Smooth muscle cell (in vitro differentiated cells): ENCODE measurements at regions not wholly inside any gene's neighbourhood (a gene's known extent, or its start where the extent isn't known, plus 50 kb on each side); places are given as distances from the start of the nearest gene placed in this dataset.

Experiments
- DNase-seq: peaks from one replicate; lab custom pipeline; 2025; ENCODE audit not compliant: unreplicated experiment; lab: John Stamatoyannopoulos, UW
- H2AFZ ChIP-seq: fragments of 200-600 bp; sonication (generic); 2 replicates; pipeline ENCODE4 v1.6.0; 2016; ENCODE audit warnings: antibody characterized with exemption, low read depth, mild to moderate bottlenecking
- H3F3A ChIP-seq: fragments of 200-600 bp; sonication (generic); 2 replicates; pipeline ENCODE4 v1.6.0; 2017; ENCODE audit warnings: antibody characterized with exemption, low read depth
- H3K27ac ChIP-seq: fragments of 200-600 bp; sonication (generic); 2 replicates; pipeline ENCODE4 v1.5.1; 2016; ENCODE audit warnings: low read depth, mild to moderate bottlenecking
- H3K27me3 ChIP-seq: fragments of 200-600 bp; sonication (generic); 2 replicates; pipeline ENCODE4 v1.6.1; 2016; ENCODE audit warnings: low read depth, mild to moderate bottlenecking
- H3K36me3 ChIP-seq: fragments of 200-600 bp; sonication (generic); 2 replicates; pipeline ENCODE4 v1.5.1; 2016; ENCODE audit warnings: low read depth
- H3K4me1 ChIP-seq: fragments of 200-600 bp; sonication (generic); 2 replicates; pipeline ENCODE4 v1.5.1; 2016; ENCODE audit warnings: low read depth
- H3K4me2 ChIP-seq: fragments of 200-600 bp; sonication (generic); 2 replicates; pipeline ENCODE4 v1.6.0; 2016; ENCODE audit warnings: mild to moderate bottlenecking
- H3K4me3 ChIP-seq: fragments of 200-600 bp; sonication (generic); 2 replicates; pipeline ENCODE4 v1.5.1; 2016; ENCODE audit warnings: mild to moderate bottlenecking
- H3K79me2 ChIP-seq: fragments of 200-600 bp; sonication (generic); 2 replicates; pipeline ENCODE4 v1.6.0; 2016; ENCODE audit warnings: low read depth, mild to moderate bottlenecking
- H3K9ac ChIP-seq: fragments of 200-600 bp; sonication (generic); 2 replicates; pipeline ENCODE4 v1.6.0; 2016; ENCODE audit warnings: low read depth
- H3K9me3 ChIP-seq: fragments of 200-600 bp; sonication (generic); replicated peaks from 2 replicates; pipeline ENCODE4 v1.5.1; 2016; ENCODE audit warnings: low read depth
- H4K20me1 ChIP-seq: fragments of 200-600 bp; sonication (generic); 2 replicates; pipeline ENCODE4 v1.6.0; 2016; ENCODE audit warnings: low read depth
- WGBS: methylation state at CpG from one replicate; pipeline ENCODE4 v1.1.7; 2016; ENCODE audit warnings: low lambda C conversion rate; 5-methylcytosine and 5-hydroxymethylcytosine counted together
- TF ChIP-seq, protein P1 (sequence below): fragments of 200-600 bp; sonication (generic); IDR thresholded peaks from 2 replicates; pipeline ENCODE4 v1.5.1; 2017; ENCODE audit warnings: borderline replicate concordance, mild to moderate bottlenecking, antibody characterized with exemption; ENCODE audit not compliant: insufficient read depth, poor library complexity, severe bottlenecking

GRCh38 chr5:56617998-56618397 is 197.4 kb upstream of the MAP3K1 start:
- Histone ChIP-seq H3K4me3 (no peak overlapping the region), H3K4me1 (no peaks in the 10 kb centered on the region), H3K27me3 (no peaks in the 10 kb centered on the region), H3K9ac (no peak overlapping the region), H2AFZ (no peak overlapping the region), H3K9me3 (peaks cover 6% of the 10 kb centered on the region), H3K4me2 (no peak overlapping the region), H3F3A (no peaks in the 10 kb centered on the region), H3K36me3 (no peaks in the 10 kb centered on the region), H4K20me1 (no peaks in the 10 kb centered on the region), H3K27ac (no peak overlapping the region), H3K79me2 (no peaks in the 10 kb centered on the region)
- DNase-seq, result no peak
- WGBS, result 95% methylated on average over 4 of the region's 4 CpGs
- TF ChIP-seq, protein P1, sequence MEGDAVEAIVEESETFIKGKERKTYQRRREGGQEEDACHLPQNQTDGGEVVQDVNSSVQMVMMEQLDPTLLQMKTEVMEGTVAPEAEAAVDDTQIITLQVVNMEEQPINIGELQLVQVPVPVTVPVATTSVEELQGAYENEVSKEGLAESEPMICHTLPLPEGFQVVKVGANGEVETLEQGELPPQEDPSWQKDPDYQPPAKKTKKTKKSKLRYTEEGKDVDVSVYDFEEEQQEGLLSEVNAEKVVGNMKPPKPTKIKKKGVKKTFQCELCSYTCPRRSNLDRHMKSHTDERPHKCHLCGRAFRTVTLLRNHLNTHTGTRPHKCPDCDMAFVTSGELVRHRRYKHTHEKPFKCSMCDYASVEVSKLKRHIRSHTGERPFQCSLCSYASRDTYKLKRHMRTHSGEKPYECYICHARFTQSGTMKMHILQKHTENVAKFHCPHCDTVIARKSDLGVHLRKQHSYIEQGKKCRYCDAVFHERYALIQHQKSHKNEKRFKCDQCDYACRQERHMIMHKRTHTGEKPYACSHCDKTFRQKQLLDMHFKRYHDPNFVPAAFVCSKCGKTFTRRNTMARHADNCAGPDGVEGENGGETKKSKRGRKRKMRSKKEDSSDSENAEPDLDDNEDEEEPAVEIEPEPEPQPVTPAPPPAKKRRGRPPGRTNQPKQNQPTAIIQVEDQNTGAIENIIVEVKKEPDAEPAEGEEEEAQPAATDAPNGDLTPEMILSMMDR, result no peak

- no peaks in the 10 kb centered on the region for H3K36me3 ChIP-seq
- no peaks in the 10 kb centered on the region for H3F3A ChIP-seq
- 93% methylated on average over 6 of the region's 6 CpGs for WGBS
- H3K27me3 ChIP-seq, result no peaks in the 10 kb centered on the region
- no peak overlapping the region for H2AFZ ChIP-seq
- H3K79me2 ChIP-seq, result no peaks in the 10 kb centered on the region
- TF ChIP-seq, protein P1, result no peak
- no peak overlapping the region for H3K4me3 ChIP-seq
- no peak overlapping the region for H3K4me2 ChIP-seq
- peaks cover 8% of the 10 kb centered on the region for H3K9me3 ChIP-seq
- no peak overlapping the region for H3K27ac ChIP-seq
- no peaks in the 10 kb centered on the region for H3K4me1 ChIP-seq
- DNase-seq, result no peak
- no peaks in the 10 kb centered on the region for H4K20me1 ChIP-seq
- no peak overlapping the region for H3K9ac ChIP-seq
Measured at GRCh38 chr5:56616454-56617160, 198.7 kb upstream of the MAP3K1 start.

DNA sequence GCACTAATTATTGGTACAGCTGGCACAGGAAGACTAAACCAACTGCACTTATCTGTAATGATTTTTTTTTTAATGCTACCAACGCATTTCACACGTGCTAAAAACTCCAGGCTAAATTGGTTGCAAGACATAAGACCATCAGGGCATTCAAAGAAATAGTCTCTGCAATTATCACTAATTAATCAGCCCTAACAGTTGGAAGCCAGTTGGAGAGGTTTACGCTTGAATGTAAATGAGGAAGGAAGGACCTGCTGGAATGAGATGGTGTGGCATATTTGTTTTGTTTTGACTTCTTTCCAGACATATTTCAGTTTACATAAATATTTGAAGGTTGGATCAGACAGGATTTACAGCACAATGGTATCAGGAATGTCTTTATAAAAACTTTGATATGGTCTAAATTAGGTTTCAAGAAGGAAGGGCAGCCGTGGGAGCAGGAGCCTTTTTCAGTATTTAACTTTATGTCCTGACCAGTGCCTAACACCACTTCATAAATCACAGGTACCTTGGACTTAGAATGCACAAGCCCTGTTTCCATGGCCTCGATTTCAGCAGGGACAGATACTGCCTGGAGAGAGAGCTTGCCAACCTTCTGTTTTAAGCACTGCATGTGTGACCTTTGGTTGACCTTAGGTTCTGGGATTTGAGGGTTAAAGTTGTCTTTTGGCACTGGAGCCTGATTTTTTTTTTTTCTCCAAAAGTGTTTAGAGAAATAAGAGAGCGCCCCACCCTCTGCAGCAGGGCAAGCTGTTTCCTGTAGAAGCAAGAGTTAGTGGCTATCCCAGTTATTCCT is 199.8 kb upstream of the MAP3K1 start:
- DNase-seq, result no peak
- Histone ChIP-seq H3K27me3 (no peaks in the 10 kb centered on the region), H3K36me3 (no peaks in the 10 kb centered on the region), H3K9ac (no peak overlapping the region), H2AFZ (no peak overlapping the region), H3K4me2 (no peak overlapping the region), H3K27ac (no peak overlapping the region), H3K9me3 (peaks cover 11% of the 10 kb centered on the region), H3K4me3 (no peak overlapping the region), H3K79me2 (no peaks in the 10 kb centered on the region), H4K20me1 (no peaks in the 10 kb centered on the region), H3F3A (no peaks in the 10 kb centered on the region), H3K4me1 (no peaks in the 10 kb centered on the region)
- WGBS, result 82% methylated on average over 6 of the region's 6 CpGs
- TF ChIP-seq, protein P1, result no peak
